ENCODE measurements at regions not wholly inside any gene's neighbourhood (a gene's known extent, or its start where the extent isn't known, plus 50 kb on each side); places are given as distances from the start of the nearest gene placed in this dataset.

- no peak for TF ChIP-seq CTCF (IDR thresholded peaks at IDR 0.05 in 2 of 3, conservative IDR thresholded peaks at IDR 0.05 in 1 of 3; ENCODE audit: borderline replicate concordance in 1 of 3, insufficient read depth in 1 of 3, low read depth in 2 of 3, low read length in 2 of 3)
- no peak for TF ChIP-seq POLR2A (IDR thresholded peaks at IDR 0.05; ENCODE audit: borderline replicate concordance, extremely low read depth, insufficient read depth, insufficient read length)
- no peak for TF ChIP-seq RAD21 (IDR thresholded peaks at IDR 0.05; ENCODE audit: low read depth)
These were observed 182.1 kb upstream of the SOX11 start (continued) for GRCh38 chr2:5510082-5510481.

GRCh38 chr2:5515693-5516092 is 176.5 kb upstream of the SOX11 start:
- Histone ChIP-seq H3K9me2 (ENCODE audit: insufficient read depth) (no peaks in the 10 kb centered on the region), H3K4me2 (ENCODE audit: low read length) (no peak overlapping the region), H3K27ac (ENCODE audit: low read depth, low read length) (no peak overlapping the region), H2AFZ (ENCODE audit: low read depth, low read length, poor library complexity, severe bottlenecking) (no peak overlapping the region), H3K9me3 (ENCODE audit: control insufficient read depth in 1 of 2, insufficient read depth in 1 of 2, low read depth in 1 of 2, low read length in 2 of 2) (peaks cover 3 to 41% of the 10 kb centered on the region in 2 experiments; a peak in 2 of 4 replicates), H3K4me3 (replicated peaks in 1 of 2; ENCODE audit: low read depth in 1 of 2, low read length in 2 of 2) (no peak overlapping the region), H3K27me3 (ENCODE audit: insufficient read depth, low read length) (no peaks in the 10 kb centered on the region), H4K20me1 (ENCODE audit: insufficient read depth) (no peaks in the 10 kb centered on the region), H3K9ac (ENCODE audit: low read length) (no peak overlapping the region), H3K36me3 (ENCODE audit: control insufficient read depth in 1 of 2, insufficient read depth in 2 of 2, low read length in 2 of 2) (no peaks in the 10 kb centered on the region), H3K79me2 (ENCODE audit: insufficient read depth, low read length) (no peaks in the 10 kb centered on the region), H3K4me1 (ENCODE audit: control insufficient read depth in 1 of 2, insufficient read depth in 2 of 2, low read length in 2 of 2) (no peaks in the 10 kb centered on the region)
- ChIA-PET CTCF (no interaction called here), RAD21 (ENCODE audit: low non-redundant PET in 1 of 2, low total read pairs in 2 of 2, uncharacterized antibody in 2 of 2, unreplicated experiment in 2 of 2) (no interaction called here), POLR2A (no interaction called here)
- ATAC-seq, result no peak
- no peak for DNase-seq (ENCODE audit: low read depth, low spot score)
- BruUV-seq (replicated peaks), result no TSS peak
- TF ChIP-seq SIN3A (IDR thresholded peaks at IDR 0.05; ENCODE audit: low read depth), result no peak
- no peak for TF ChIP-seq REST (IDR thresholded peaks at IDR 0.05; ENCODE audit: low read depth)
- no peak for TF ChIP-seq CTCF (IDR thresholded peaks at IDR 0.05 in 2 of 3, conservative IDR thresholded peaks at IDR 0.05 in 1 of 3; ENCODE audit: borderline replicate concordance in 1 of 3, insufficient read depth in 1 of 3, low read depth in 2 of 3, low read length in 2 of 3)
- TF ChIP-seq ATF3 (IDR thresholded peaks at IDR 0.05), result no peak
- TF ChIP-seq SP1 (IDR thresholded peaks at IDR 0.05; ENCODE audit: low read depth), result no peak
- TF ChIP-seq, protein P1, sequence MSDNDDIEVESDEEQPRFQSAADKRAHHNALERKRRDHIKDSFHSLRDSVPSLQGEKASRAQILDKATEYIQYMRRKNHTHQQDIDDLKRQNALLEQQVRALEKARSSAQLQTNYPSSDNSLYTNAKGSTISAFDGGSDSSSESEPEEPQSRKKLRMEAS (IDR thresholded peaks at IDR 0.05), result no peak
- no peak for TF ChIP-seq JUND (IDR thresholded peaks at IDR 0.05)
- TF ChIP-seq YY1 (IDR thresholded peaks at IDR 0.05; ENCODE audit: extremely low read depth, insufficient replicate concordance, low read depth, low read length), result no peak
- TF ChIP-seq CBX3 (IDR thresholded peaks at IDR 0.05; ENCODE audit: low read depth), result no peak
- intact Hi-C loops (cut with micrococcal nuclease), result no loop called here
